NCI-H345 (cell line): ENCODE measurements at regions not wholly inside any gene's neighbourhood (a gene's known extent, or its start where the extent isn't known, plus 50 kb on each side); places are given as distances from the start of the nearest gene placed in this dataset.
A peak's percentile ranks its signal among the peaks of the same experiment; 100 is the strongest.

Experiments
- DNase-seq: peaks from one replicate; lab custom pipeline; 2025; lab: John Stamatoyannopoulos, UW

DNA sequence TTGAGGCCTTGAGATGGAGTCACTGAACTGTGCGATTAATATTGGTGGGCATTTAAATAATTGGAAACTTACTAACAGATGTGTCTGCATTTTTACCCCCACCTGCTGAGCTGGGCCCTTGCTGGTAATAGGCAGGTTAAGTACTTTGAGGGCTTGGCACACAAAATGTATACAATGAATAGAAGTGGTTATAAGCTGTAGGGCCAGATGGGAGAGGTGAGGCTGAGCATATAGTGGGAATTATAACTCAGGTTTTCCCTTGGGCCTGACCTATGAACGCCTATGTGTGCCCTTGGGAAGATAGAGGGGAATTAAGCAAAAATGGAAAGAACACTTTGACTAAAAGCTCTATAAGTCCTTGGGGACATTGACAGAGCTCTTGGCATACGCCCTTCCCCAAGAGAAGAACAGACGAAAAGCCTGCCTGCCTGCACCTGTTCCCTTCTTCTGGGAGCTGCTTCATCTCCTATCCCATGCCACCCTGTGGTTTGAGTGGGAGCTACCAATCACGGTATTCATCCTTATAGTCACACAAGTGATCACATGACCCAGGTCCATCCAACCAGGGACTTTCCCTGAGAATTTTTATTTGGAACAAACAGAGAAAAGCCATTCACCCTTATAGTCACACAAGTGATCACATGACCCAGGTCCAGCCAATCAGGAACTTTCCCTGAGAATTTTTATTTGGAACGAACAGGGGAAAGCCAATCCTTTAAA, 260.7 kb upstream of the CSF3R start:
- DNase-seq, result peak; percentile 60

DNA sequence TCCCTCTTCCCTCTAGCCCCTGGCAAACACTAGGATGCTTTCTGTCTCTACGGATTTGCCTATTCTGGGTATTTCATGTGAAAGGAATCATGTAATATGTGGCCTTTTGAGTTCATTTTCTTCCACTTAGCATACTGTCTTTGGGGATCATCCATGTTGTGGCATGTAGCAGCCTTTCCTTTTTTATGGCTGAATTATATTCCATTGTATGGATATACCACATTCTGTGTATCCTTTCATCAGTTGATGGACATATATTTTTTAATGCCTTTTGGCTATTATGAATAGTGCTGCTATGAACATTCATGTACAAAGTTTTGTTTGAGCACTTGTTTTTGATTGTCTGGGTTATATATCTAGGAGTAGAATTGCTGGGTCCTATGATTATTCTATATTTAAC, 258.4 kb upstream of the CSF3R start:
- no peak for DNase-seq

DNA sequence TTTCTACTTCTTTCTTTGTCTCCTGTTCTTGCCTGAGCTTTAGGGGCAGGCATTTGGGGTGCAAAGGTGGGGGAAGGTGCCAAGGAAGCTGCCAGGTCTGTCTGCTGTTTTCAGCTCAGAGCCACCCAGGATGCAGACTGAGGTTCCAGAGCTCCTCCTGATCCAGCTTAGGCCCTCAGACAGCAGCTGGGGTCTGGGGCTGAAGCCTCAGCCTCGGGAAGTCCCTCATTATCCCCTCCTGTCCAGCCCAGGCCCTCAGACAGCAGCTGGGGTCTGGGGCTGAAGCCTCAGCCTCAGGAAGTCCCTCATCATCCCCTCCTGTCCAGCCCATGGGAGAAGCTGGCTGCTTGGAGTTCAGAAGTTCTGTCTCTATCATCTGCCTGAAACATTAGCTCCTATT, 257.7 kb upstream of the CSF3R start:
- no peak for DNase-seq

DNA sequence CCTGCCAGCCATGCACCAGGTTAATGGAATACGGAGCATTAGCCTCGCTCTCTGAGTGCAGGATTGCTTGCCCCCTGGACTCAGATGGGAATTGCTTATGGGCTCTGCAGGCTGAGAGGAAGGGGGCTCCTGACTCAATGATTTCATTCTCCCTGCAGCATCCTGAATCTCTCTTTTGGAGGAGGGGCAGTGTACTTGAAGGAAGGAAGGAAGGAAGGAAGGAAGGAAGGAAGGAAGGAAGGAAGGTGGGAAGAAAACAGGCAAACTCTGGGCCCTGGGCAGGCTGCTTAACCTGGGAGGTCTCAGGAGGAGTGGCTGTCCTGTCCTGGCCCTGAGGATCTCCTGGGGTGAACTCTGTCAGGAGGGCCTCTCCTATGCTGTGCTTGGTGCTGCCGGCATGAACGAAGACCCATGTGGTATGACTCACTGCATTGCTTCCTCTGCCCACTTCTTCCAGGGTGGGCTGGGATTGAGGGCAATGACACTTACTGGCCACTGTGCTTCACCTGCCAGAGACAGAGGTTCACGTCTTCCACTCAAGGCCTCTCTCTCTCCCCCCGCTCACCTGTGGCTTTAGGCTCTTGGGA, 257.1 kb upstream of the CSF3R start:
- DNase-seq, result no peak

DNA sequence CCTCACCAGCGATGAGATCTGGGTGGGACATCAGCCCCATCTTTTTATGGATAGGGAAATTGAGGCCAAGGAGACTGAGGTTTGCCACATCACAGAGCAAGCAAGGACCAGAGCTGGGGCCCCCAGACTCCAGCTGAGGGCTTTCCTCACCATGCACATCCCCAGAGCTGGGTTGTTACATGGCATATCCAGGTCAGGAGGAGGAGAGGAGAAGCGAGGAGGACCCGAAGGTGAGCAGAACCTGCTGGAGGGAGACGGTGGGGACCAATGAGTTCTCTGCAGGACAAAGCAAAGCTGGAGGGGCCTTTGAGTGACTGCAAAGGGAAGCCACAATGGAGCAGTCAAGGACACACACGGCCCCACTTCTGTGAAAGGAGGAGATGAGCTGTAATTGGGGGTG, 255.5 kb upstream of the CSF3R start:
- no peak for DNase-seq

DNA sequence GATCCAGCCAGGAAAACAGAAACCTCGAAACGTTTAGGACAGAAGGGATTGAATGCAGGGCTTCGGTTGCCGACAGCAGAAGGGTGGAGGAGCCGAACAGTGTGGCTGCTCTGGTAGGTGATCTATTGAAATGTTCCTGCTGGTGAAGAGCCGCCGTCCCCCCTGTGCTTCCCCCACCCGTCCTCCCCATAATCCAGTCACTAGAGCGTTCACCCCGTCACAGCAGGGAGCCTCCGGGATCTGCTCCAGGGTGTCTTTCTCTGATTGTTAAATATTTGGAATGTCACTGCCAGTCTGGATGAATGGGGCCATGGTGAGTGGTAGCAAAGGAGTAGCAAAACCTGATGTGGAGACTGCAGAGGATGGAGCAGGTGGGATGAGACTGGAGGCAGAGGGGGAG, 255.1 kb upstream of the CSF3R start:
- DNase-seq, result peak; percentile 80

DNA sequence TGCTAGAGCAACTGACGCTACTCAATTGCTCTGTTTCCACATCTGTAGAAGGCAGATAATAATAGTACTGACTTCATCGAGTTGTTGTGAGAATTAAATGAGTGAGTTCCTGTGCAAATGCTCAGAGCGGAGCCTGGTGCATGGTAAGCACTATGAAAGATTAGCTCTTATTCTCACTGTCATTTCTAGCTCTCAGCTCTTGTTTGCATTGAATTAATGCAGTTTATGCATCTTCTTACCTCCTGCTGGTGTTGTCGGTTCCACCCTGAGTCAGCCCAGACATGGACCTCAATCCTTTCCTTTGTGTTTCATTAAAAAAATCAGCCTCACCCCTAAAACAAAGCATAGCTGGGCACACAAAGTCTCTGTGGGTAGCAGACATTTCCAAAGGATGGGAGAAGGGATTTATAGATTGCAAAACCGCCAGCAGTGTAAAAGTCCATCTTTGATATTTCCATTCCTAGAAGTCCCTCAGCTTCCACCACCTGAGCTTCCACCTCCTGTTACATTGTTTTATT, 254.4 kb upstream of the CSF3R start:
- no peak for DNase-seq

DNA sequence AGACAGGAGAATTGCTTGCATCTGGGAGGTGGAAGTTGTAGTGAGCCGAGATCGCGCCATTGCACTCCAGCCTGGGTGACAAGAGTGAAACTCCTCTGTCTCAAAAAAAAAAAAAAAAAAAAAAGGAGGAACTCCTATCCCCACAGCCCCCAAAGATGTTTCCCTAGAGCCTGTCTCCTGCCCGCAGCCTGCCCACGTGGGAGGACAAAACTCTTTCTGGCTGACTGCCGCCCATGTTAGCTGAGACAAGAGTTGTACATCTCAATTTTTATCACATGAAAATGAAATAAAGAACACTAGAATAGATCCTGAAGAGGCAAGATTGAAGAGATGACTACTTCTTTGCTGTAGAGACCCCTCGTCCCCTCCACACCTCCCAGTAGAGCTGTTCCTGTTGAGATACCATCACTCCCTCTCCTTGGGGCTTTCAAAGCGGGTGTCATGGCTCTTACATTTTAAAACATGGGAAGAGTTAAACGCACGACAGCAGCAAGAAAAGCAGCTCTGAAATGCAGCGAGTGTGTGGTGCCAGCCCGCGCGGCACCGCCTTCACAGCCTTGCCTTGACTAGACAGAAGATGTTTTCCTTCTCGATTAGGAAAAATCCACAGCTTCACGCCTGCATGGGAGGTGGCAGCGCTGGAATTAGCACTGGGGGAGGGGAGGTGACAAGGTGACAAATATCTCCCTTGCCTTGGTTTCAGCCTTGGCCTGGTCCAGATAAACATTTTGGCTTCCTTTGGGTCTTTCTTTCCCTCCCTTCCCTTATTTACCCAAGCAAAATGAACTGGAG, 253.4 kb upstream of the CSF3R start:
- no peak for DNase-seq

DNA sequence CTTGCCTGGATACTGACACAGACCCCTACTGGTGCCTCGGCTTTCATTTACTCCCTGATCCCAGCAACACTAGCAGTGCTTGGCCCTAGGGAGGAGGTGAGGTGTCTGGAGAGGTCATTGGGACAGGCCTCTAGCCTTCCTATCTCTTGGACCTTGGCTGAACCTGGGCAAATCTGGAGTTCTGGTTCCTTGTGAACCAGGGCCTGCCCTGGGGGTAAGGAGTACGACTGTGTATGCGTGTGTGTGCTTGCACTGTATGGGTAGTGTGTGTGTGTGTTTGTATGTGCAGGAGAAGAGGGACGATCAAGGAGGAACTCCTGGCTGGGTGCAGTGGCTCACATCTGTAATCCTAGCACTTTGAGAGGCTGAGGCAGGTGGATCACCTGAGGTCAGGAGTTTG, 252.7 kb upstream of the CSF3R start:
- no peak for DNase-seq

DNA sequence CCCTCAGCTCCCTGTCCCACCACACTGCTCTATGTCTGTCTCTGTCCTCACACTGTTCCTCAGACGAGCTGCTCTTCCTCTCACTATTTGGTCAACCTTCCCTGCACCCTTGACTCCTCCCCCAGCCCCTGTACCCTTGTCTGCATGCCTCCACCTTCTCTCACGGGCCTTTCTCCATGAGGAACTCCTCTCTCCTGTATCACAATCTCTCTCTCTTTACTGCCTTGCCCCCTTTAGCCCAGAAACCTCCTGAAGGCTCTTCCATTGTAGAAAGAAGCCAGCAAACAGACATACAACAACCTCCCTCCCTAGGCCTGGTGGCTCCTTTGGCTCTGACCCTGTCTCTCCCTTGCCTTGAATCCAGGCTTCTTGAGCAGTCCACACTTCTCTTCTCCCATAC, 251.6 kb upstream of the CSF3R start:
- DNase-seq, result no peak

DNA sequence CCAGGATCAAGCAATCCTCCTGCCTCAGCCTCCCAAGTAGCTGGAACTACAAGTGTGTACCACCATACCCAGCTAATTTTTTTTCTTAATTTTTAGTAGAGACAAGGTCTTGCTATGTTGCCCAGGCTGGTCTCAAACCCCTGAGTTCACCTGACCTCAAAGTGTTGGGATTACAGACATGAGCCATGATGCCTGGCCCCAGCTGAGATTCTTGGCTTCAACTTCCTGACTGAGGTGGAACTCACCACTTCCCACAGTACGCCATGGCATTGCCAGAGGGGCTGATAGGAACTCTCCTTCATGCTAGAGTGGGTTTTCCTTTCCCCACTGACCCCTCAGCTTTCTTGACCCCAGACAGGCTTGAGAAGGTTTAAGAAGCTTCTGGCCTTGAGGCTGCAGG, 251.0 kb upstream of the CSF3R start:
- no peak for DNase-seq

DNA sequence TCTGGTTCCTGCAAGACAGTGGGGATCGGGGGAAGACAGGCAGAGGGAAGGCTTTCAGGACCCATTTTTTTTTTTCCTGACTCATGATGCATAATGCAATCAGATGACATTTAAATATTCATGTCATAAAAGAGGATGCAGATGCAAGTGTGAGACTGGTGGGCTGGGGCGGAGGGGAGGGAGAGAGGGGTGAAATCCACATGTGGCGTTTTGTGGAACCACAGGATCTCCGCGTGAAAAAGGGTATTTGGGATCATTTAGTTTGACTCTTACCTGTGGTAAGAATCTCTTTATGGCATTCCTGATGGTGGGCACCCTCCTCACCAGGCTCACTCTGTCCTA, 249.3 kb upstream of the CSF3R start:
- no peak for DNase-seq

DNA sequence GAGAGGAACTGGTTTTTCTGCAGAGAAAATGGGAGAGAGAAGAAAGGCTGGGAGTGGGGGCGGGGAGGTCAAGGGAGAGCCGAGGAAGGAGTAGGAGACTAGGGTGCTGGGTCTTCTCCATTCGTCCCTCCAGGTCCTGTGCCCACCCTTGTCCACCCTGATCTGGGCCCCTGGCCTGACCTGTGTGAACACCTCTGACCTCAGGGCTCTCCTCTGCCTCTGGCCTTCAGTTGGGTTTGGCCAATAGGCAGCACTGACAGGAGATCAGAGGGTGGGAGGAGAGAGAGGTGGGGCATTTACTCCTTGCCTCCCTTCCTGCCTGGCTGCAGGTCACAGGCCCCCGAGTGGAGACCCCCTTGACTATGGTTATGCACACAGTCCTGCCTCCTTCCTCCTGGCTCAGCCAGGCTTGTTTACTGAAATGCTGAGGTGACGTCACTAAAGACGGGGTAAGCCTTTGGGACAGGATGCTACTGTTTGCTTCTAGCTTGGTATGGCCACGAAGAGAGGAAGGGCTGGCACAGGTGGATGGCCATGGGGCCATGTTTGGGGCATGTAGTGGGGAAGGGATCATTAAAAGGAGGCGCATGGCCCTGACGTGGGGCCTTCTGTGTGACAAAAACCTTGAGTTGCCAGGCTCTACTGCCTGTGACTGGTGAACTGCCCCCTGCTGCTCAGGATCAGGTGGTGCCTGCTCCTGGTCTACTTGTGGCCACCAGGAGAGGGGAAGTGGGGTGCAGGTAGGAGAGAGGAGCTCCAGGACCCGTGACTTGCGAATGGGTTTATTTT, 248.7 kb upstream of the CSF3R start:
- no peak for DNase-seq

DNA sequence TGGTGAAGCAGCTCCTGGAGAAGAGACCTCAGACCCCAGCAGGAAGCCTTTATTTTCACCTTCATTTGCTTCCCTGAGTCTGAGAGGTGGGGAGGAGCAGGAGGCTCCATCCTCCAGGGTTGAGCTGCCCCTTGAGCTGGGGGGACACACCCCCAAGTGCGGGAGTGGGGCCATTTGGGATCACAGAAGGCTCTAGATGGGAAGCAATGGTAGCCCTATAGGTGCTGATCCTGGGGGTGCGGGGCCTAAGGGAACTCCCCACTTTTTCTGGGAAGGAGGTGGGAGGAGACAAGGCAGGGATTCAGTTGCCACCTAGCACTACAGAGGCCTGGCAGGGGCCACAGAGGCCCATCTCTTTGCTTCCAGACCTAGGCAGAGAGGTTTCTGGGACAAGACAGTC, 247.9 kb upstream of the CSF3R start:
- DNase-seq, result no peak

DNA sequence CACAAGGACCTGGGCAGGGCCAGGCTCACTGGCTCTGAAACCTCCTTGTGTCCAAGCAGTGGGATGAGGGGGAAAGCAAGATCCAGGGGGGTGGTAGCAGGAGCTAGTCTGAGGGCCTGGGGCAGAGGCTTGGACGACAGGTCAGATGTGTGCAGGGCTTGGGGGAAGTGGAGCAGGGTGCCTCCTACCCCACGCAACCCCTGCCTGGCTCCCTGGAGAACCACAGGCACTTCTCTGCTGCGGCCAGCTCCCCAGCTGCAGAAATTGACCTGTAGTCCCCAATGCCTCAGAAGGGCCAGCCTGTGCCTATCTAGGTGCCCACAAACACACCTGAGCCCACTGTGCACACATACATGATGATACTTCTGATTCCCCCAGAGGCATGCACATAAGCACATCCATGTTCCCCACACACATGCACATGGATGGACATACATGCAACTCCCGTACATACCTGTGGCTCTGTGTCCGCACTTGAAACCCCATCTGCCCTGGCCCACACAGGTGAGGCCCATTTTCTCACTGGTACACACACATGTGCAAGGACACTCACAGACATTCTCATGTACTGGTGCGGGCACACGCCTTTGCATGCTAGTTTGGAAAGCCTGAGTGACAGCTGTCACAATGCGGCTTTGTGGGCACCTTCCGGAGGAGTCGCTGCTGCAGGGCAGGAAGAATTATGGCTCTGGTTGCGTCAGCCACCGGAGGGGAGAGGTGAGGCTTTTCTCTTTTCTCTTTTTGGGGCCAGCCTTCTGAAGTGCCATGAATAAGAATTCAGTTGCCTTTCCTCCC, 247.2 kb upstream of the CSF3R start:
- DNase-seq, result no peak

DNA sequence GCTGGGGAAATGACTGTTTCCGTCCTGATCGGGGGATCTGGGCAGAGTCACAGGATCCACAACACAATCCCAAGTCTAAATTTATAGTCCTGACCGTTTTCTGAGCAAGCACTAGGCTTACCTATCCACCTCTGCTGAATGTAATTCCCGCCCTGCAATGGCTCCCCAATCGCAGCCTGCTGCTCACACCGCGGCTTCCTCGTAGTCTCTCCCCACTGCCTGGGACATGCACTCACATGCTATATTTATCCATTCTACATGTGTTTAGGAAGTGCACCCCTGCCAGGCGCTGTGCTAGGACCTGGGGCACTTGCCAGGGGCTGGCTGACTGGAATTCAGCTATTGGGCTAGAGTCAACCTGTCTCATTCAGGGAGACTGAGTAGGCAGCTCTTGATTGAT, 246.6 kb upstream of the CSF3R start:
- DNase-seq, result no peak

DNA sequence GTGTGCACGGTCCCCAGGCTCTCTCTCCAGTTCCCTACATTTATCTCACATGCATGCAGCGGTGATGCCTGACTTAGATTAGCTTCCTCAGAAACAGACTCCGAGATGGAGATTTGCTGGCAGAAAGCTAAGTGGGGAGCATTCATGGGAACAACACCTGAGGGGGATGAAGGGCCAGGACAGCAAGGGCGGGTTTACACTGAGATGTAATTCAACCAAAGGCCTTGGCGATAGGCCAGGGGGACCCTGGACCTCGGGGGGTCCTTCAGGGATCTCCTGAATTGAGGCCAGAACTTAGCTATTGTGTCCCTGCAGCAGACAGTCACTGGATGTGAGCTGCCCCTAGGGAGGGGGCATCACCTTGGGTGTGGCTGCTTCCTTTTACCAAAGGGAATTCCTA, 246.1 kb upstream of the CSF3R start:
- DNase-seq, result no peak

DNA sequence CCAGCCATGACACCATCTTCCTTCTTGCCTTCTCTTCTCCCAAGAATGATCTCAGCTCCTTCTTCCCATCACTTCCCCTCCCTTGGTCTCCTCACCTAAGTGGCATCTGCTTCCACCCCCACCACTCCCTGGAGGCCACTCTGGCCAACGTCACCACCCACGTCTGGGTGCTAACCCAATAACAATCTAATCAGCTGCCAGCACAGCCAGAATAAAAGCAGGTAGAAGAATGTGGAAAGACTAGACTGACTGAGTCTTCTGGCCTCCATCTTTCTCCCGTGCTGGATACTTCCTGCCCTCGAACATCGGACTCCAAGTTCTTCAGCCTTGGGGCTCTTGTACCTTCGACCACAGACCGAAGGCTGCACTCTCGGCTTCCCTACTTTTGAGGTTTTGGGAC, 245.3 kb upstream of the CSF3R start:
- DNase-seq, result no peak

DNA sequence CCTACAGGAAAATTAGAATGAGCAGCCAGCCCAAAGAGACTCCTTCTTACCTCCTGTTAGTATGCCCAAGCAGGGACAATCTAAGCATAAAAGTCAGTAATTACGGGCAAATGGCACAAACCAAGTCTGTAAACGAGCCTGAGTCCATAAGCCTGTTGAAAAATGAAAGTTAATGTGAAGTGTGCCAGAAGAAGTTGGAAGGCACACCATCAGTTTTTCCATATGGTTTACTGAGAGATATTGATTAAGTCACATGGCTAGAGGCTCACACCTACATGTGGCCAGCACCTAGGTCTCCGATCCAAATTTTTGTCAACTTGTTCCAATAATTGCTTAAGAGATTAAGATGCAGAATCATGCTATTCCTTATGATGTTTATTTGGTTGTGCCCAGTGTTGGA, 242.4 kb upstream of the CSF3R start:
- no peak for DNase-seq

DNA sequence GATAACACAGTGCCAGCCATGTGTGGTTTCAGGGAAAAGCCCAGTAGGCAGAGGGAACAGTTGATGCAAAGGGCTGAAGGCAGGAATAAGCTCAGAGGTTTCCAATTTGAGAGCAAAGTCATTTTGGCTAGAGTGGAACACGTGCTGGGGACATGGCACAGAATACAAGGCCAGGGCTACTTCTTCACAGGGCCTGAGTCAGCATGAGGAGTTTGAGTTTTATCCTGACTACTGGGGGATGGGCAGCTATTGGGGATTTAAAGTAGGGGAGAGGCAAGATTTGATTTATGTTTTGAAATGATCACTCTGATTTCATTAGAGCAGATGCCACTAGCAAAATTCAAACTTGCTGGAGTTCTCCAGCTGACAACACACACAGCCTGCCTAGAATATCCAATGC, 241.1 kb upstream of the CSF3R start:
- no peak for DNase-seq

DNA sequence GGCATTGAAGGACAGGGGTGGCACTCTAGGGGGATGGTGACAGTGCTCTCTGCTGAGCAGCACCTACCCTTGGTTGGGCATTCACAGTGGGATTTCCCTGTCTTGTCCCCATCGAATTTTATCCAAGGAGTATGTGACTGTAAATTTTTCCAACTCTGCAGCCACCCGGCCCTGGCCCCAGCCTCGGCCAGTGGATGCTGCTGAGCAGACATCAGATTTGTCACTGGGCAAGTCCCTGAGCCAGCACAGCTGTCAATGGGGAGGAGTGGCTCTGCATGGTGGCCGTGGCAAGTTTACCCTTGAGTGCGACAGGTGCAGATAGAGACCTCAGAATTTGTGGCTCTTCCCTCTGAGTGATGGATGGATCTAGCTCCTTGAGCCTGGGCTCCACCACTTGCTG, 240.2 kb upstream of the CSF3R start:
- no peak for DNase-seq

DNA sequence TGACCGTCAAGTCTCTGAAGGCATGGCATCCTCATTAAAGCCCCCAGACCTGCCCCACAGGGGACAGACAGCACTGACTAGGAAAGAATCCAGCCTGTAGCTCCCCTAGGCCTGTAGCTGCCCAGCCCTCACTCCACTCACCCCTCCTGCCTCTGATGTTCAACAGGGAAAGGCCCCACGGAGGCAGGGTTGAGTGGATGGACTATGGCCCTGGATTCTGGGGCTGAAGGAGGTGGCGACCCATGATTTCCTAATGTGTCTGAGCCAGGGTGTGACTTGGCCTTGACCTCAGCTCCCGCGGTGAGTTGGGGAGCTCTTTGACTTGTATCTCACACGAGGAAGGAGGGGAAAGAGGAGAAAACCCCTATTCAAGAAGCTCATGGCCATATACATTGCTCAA, 238.5 kb upstream of the CSF3R start:
- no peak for DNase-seq
